HEK293 (cell line): ENCODE measurements at regions not wholly inside any gene's neighbourhood (a gene's known extent, or its start where the extent isn't known, plus 50 kb on each side); places are given as distances from the start of the nearest gene placed in this dataset.

Source experiments
- CTCF ChIA-PET: fragments of 350-600 bp; formaldehyde crosslinking; extraction: SDS; loops from one replicate; lab custom pipeline; 2021; ENCODE audit warnings: antibody characterized with exemption; lab: Yijun Ruan, JAX
- POLR2A ChIA-PET: fragments of 300-600 bp; formaldehyde crosslinking; extraction: SDS; loops from one replicate; lab custom pipeline; 2020; ENCODE audit warnings: antibody characterized with exemption, inconsistent platforms; lab: Yijun Ruan, JAX
- H3K27ac ChIP-seq: fragments of 200-500 bp; sonication (Bioruptor generic); 2 replicates; pipeline ENCODE4 v1.5.1; 2014; ENCODE audit warnings: low read depth, low read length, control low read depth, inconsistent platforms; ENCODE audit errors: extremely low read depth
- H3K36me3 ChIP-seq, 2 experiments: fragments of 200-500 bp in 1 of 2; sonication (Bioruptor generic) in 1 of 2; 1 replicate in 1 of 2; 2 replicates in 1 of 2; pipeline ENCODE4 v1.5.1; 2014 to 2017; ENCODE audit warnings: inconsistent platforms in 2 of 2, low read length in 2 of 2; ENCODE audit not compliant: control insufficient read depth in 2 of 2, insufficient read depth in 1 of 2
- H3K4me1 ChIP-seq: fragments of 200-500 bp; sonication (Bioruptor generic); 2 replicates; pipeline ENCODE4 v1.5.1; 2014; ENCODE audit warnings: mild to moderate bottlenecking, low read length, inconsistent platforms; ENCODE audit not compliant: control insufficient read depth, insufficient read depth
- H3K4me3 ChIP-seq: 2 replicates; pipeline ENCODE4 v1.5.1; 2011; ENCODE audit warnings: low read depth, mild to moderate bottlenecking, control low read depth, low read length, moderate library complexity
- H3K9me3 ChIP-seq: fragments of 200-500 bp; sonication (Bioruptor generic); 2 replicates; pipeline ENCODE4 v1.5.1; 2014; ENCODE audit warnings: low read depth, low read length, inconsistent platforms; ENCODE audit not compliant: control insufficient read depth, insufficient read depth
- MYNN ChIP-seq: fragments of 450-650 bp; formaldehyde crosslinking; IDR thresholded peaks from 2 replicates; pipeline ENCODE4 v1.5.1; 2016; ENCODE audit warnings: missing biosample characterization, missing genetic modification characterization, borderline replicate concordance
- WT1 ChIP-seq: fragments of 450-650 bp; formaldehyde crosslinking; IDR thresholded peaks from 2 replicates; pipeline ENCODE4 v1.5.1; 2016; ENCODE audit warnings: missing biosample characterization, missing genetic modification characterization
- ZBTB20 ChIP-seq: fragments of 450-650 bp; formaldehyde crosslinking; IDR thresholded peaks from 2 replicates; pipeline ENCODE4 v1.5.1; 2016; ENCODE audit warnings: missing biosample characterization, missing genetic modification characterization
- ZFP41 ChIP-seq: fragments of 450-650 bp; formaldehyde crosslinking; IDR thresholded peaks from 2 replicates; pipeline ENCODE4 v1.5.1; 2016; ENCODE audit warnings: missing biosample characterization, missing genetic modification characterization, borderline replicate concordance
- ZNF146 ChIP-seq: fragments of 450-650 bp; formaldehyde crosslinking; IDR thresholded peaks from 2 replicates; pipeline ENCODE4 v1.5.1; 2016; ENCODE audit warnings: missing biosample characterization, missing genetic modification characterization
- ZNF211 ChIP-seq: fragments of 450-650 bp; formaldehyde crosslinking; IDR thresholded peaks from 2 replicates; pipeline ENCODE4 v1.5.1; 2016; ENCODE audit warnings: low read depth, missing biosample characterization, missing genetic modification characterization
- ZNF239 ChIP-seq: fragments of 450-650 bp; formaldehyde crosslinking; IDR thresholded peaks from 2 replicates; pipeline ENCODE4 v1.5.1; 2016; ENCODE audit warnings: missing biosample characterization, missing genetic modification characterization
- ZNF324 ChIP-seq: fragments of 450-650 bp; formaldehyde crosslinking; IDR thresholded peaks from 2 replicates; pipeline ENCODE4 v1.5.1; 2016; ENCODE audit warnings: missing biosample characterization, missing genetic modification characterization
- ZNF549 ChIP-seq: fragments of 450-650 bp; IDR thresholded peaks from 2 replicates; pipeline ENCODE4 v1.5.1; 2018; ENCODE audit warnings: missing biosample characterization, missing genetic modification characterization, mild to moderate bottlenecking, inconsistent platforms, moderate library complexity
- ZNF555 ChIP-seq: fragments of 450-650 bp; formaldehyde crosslinking; conservative IDR thresholded peaks from 2 replicates; pipeline ENCODE4 v1.5.1; 2017; ENCODE audit warnings: missing biosample characterization, mild to moderate bottlenecking, missing genetic modification characterization, inconsistent platforms
- ZNF629 ChIP-seq: fragments of 450-650 bp; formaldehyde crosslinking; IDR thresholded peaks from 2 replicates; pipeline ENCODE4 v1.5.1; 2017; ENCODE audit warnings: missing biosample characterization, missing genetic modification characterization
- ZNF677 ChIP-seq: fragments of 450-650 bp; IDR thresholded peaks from 2 replicates; pipeline ENCODE4 v1.5.0; 2018; ENCODE audit warnings: missing biosample characterization, mild to moderate bottlenecking, missing genetic modification characterization, moderate library complexity
- ZNF768 ChIP-seq: fragments of 450-650 bp; formaldehyde crosslinking; IDR thresholded peaks from 2 replicates; pipeline ENCODE4 v1.5.1; 2018; ENCODE audit warnings: missing biosample characterization, mild to moderate bottlenecking, missing genetic modification characterization
- ZNF830 ChIP-seq: fragments of 450-650 bp; IDR thresholded peaks from 2 replicates; pipeline ENCODE4 v1.5.0; 2018; ENCODE audit warnings: missing biosample characterization, missing genetic modification characterization, low read depth, mild to moderate bottlenecking, moderate library complexity
- TF ChIP-seq, protein P1 (sequence below): fragments of 450-650 bp; formaldehyde crosslinking; IDR thresholded peaks from 2 replicates; pipeline ENCODE4 v1.5.1; 2016; ENCODE audit warnings: missing biosample characterization, missing genetic modification characterization
- TF ChIP-seq, protein P2 (sequence below): fragments of 450-650 bp; formaldehyde crosslinking; IDR thresholded peaks from 2 replicates; pipeline ENCODE4 v1.5.1; 2016; ENCODE audit warnings: missing biosample characterization, missing genetic modification characterization
- TF ChIP-seq, protein P3 (sequence below): fragments of 450-650 bp; formaldehyde crosslinking; IDR thresholded peaks from 2 replicates; pipeline ENCODE4 v1.5.1; 2016; ENCODE audit warnings: missing biosample characterization, missing genetic modification characterization
- TF ChIP-seq, protein P4 (sequence below): fragments of 450-650 bp; formaldehyde crosslinking; IDR thresholded peaks from 2 replicates; pipeline ENCODE4 v1.5.1; 2016; ENCODE audit warnings: missing biosample characterization, missing genetic modification characterization
- TF ChIP-seq, protein P5 (sequence below): fragments of 450-650 bp; formaldehyde crosslinking; IDR thresholded peaks from 2 replicates; pipeline ENCODE4 v1.5.1; 2016; ENCODE audit warnings: missing biosample characterization, missing genetic modification characterization
- TF ChIP-seq, protein P6 (sequence below): fragments of 450-650 bp; formaldehyde crosslinking; IDR thresholded peaks from 2 replicates; pipeline ENCODE4 v1.5.1; 2016; ENCODE audit warnings: missing biosample characterization, missing genetic modification characterization, borderline replicate concordance

DNA sequence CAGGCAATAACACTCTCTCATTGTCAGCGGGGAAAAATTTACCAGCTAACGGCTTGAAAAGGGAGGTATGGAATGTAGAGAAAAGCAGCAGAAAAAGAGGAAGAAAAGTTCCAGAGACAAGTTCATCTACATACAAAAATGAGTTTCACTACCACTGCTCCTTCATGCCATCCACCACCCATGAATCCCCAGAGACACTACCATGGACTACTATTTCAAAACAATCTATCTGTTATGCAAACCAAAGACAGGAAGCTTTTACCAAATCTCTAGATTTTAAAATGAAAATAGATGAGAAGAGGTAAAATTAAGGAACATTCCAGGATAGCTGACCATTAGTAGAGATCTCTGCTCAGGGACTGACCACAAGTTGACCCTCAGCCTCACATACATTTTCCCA, 189.0 kb upstream of the GRM3 start:
- H3K27ac ChIP-seq, result no peak overlapping the region
- ChIA-PET POLR2A (no interaction called here), CTCF (no interaction called here)
- no peaks in the 10 kb centered on the region for H3K36me3 ChIP-seq
- H3K4me3 ChIP-seq, result no peak overlapping the region
- H3K4me1 ChIP-seq, result no peaks in the 10 kb centered on the region
- no peak for TF ChIP-seq ZNF768 (tag by site-specific recombination)
- TF ChIP-seq ZNF629 (tag by site-specific recombination), result no peak
- TF ChIP-seq, protein P1, sequence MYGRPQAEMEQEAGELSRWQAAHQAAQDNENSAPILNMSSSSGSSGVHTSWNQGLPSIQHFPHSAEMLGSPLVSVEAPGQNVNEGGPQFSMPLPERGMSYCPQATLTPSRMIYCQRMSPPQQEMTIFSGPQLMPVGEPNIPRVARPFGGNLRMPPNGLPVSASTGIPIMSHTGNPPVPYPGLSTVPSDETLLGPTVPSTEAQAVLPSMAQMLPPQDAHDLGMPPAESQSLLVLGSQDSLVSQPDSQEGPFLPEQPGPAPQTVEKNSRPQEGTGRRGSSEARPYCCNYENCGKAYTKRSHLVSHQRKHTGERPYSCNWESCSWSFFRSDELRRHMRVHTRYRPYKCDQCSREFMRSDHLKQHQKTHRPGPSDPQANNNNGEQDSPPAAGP, result no peak
- no peak for TF ChIP-seq ZNF555
- TF ChIP-seq ZNF239, result no peak
- TF ChIP-seq, protein P2, sequence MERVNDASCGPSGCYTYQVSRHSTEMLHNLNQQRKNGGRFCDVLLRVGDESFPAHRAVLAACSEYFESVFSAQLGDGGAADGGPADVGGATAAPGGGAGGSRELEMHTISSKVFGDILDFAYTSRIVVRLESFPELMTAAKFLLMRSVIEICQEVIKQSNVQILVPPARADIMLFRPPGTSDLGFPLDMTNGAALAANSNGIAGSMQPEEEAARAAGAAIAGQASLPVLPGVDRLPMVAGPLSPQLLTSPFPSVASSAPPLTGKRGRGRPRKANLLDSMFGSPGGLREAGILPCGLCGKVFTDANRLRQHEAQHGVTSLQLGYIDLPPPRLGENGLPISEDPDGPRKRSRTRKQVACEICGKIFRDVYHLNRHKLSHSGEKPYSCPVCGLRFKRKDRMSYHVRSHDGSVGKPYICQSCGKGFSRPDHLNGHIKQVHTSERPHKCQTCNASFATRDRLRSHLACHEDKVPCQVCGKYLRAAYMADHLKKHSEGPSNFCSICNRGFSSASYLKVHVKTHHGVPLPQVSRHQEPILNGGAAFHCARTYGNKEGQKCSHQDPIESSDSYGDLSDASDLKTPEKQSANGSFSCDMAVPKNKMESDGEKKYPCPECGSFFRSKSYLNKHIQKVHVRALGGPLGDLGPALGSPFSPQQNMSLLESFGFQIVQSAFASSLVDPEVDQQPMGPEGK (tag by site-specific recombination), result no peak
- TF ChIP-seq, protein P3, sequence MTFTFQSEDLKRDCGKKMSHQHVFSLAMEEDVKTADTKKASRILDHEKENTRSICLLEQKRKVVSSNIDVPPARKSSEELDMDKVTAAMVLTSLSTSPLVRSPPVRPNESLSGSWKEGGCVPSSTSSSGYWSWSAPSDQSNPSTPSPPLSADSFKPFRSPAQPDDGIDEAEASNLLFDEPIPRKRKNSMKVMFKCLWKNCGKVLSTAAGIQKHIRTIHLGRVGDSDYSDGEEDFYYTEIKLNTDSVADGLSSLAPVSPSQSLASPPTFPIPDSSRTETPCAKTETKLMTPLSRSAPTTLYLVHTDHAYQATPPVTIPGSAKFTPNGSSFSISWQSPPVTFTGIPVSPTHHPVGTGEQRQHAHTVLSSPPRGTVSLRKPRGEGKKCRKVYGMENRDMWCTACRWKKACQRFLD (tag by site-specific recombination), result no peak
- TF ChIP-seq ZNF211 (tag by site-specific recombination), result no peak
- no peaks in the 10 kb centered on the region for H3K9me3 ChIP-seq

DNA sequence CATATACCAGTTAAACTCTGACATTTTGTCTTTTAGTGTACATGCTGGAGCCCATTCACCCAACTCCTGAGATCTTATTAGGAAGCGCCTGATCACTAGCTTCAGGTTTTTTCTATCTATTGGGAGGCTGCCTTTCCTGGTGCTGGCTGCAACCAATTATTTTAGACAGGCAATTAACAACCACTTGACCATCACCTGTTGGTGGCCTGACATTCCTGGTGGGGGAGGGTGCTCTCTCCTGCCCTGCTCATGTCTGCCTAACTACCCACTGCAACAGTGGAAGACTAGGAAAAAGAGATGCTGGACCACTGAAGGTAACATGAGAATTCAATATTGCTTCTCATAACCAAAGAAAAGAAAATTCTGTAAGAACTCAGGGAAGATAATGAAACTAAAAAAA, 190.3 kb upstream of the GRM3 start:
- TF ChIP-seq ZNF146 (no peak), ZFP41 (tag by site-specific recombination) (no peak), ZBTB20 (tag by site-specific recombination) (no peak), MYNN (no peak), ZNF324 (tag by site-specific recombination) (no peak), WT1 (tag by site-specific recombination) (no peak), ZNF549 (no peak), ZNF830 (tag by site-specific recombination) (no peak), ZNF677 (no peak)
- TF ChIP-seq, protein P4, sequence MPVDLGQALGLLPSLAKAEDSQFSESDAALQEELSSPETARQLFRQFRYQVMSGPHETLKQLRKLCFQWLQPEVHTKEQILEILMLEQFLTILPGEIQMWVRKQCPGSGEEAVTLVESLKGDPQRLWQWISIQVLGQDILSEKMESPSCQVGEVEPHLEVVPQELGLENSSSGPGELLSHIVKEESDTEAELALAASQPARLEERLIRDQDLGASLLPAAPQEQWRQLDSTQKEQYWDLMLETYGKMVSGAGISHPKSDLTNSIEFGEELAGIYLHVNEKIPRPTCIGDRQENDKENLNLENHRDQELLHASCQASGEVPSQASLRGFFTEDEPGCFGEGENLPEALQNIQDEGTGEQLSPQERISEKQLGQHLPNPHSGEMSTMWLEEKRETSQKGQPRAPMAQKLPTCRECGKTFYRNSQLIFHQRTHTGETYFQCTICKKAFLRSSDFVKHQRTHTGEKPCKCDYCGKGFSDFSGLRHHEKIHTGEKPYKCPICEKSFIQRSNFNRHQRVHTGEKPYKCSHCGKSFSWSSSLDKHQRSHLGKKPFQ (tag by site-specific recombination), result no peak
- TF ChIP-seq, protein P5, sequence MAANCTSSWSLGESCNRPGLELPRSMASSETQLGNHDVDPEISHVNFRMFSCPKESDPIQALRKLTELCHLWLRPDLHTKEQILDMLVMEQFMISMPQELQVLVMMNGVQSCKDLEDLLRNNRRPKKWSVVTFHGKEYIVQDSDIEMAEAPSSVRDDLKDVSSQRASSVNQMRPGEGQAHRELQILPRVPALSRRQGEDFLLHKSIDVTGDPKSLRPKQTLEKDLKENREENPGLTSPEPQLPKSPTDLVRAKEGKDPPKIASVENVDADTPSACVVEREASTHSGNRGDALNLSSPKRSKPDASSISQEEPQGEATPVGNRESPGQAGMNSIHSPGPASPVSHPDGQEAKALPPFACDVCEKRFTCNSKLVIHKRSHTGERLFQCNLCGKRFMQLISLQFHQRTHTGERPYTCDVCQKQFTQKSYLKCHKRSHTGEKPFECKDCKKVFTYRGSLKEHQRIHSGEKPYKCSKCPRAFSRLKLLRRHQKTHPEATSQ (tag by site-specific recombination), result no peak
- TF ChIP-seq, protein P6, sequence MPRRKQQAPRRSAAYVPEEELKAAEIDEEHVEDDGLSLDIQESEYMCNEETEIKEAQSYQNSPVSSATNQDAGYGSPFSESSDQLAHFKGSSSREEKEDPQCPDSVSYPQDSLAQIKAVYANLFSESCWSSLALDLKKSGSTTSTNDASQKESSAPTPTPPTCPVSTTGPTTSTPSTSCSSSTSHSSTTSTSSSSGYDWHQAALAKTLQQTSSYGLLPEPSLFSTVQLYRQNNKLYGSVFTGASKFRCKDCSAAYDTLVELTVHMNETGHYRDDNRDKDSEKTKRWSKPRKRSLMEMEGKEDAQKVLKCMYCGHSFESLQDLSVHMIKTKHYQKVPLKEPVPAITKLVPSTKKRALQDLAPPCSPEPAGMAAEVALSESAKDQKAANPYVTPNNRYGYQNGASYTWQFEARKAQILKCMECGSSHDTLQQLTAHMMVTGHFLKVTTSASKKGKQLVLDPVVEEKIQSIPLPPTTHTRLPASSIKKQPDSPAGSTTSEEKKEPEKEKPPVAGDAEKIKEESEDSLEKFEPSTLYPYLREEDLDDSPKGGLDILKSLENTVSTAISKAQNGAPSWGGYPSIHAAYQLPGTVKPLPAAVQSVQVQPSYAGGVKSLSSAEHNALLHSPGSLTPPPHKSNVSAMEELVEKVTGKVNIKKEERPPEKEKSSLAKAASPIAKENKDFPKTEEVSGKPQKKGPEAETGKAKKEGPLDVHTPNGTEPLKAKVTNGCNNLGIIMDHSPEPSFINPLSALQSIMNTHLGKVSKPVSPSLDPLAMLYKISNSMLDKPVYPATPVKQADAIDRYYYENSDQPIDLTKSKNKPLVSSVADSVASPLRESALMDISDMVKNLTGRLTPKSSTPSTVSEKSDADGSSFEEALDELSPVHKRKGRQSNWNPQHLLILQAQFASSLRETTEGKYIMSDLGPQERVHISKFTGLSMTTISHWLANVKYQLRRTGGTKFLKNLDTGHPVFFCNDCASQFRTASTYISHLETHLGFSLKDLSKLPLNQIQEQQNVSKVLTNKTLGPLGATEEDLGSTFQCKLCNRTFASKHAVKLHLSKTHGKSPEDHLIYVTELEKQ (tag by site-specific recombination), result no peak
- no peak overlapping the region for H3K4me3 ChIP-seq
- H3K27ac ChIP-seq, result no peak overlapping the region
- H3K4me1 ChIP-seq, result no peaks in the 10 kb centered on the region
- POLR2A ChIA-PET, result no interaction called here
- no peaks in the 10 kb centered on the region for H3K36me3 ChIP-seq
- CTCF ChIA-PET, result no interaction called here
- no peaks in the 10 kb centered on the region for H3K9me3 ChIP-seq
